Activated gamma-delta T cell treated with Interleukin-2 at 50 U/mL for 16 hours (primary cell): ENCODE measurements at regions not wholly inside any gene's neighbourhood (a gene's known extent, or its start where the extent isn't known, plus 50 kb on each side); places are given as distances from the start of the nearest gene placed in this dataset.

Experiments
- DNase-seq: peaks from one replicate; pipeline ENCODE4 v3.0.0-alpha.2; 2020

GRCh38 chr2:120576509-120577474 lies 158.9 kb upstream of the GLI2 start:
- no peak for DNase-seq

DNA sequence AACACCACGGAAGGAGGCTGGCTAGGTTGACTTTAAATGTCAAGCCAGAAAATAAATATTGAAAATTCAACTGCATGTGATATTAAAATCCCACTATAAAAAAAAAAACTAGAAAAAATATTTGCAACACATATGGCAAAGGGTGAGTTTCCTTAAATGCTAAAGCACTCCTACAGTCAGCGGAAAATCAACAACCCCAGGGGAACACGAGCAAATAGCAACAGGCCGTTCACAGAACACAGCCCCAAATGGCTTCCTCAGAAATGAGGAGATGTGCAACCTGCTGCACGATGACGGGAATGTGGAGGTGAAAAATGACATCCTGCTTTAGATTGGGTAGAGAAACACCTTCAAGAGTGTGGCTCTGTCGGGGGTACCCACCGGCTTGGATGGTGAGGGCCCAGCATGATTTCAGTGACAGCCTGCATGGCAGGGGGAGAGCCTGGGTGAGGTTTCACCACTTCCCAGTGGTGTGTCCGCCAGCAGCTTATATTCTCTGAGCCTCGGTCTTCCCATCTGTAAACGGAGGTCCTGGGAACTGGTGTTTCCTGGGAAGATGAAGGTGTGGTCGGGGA lies 157.9 kb upstream of the GLI2 start:
- no peak for DNase-seq

DNA sequence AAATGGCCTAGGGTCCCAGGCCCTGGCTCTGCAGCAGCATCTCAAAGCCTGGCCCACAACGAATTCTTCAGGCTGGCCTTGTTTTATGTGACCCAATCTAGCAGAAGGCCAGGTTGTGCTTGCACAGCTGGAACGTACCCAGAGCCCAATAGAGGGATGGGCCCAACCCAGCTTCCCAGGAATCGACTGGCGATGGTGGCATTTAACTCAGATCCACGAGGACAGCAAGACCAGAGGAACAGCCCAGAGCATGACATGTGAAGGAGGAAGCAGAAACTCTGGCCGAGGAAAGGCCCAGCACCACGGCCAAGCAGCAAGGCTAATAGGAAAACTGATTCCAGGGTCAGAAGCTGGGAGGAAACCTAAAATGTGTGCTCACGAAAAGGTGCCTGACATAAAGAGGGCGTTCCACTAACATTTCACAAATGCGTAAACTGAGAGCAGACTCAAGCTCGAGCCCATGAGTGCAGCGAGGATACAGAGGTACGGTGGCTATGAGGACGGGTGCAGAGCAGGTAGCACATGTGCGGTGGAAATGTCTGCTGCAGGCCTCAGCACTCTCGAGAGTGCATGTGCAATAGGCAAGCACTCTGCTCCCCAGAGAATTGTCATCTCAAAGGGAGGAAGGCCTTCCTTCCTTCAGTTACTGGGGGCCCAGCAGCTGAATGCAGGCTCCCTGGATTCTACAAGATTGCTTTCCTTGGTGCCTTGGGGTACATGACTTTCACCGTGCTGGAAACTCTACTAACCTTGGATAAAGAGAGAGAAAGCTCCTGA lies 156.9 kb upstream of the GLI2 start:
- DNase-seq, result no peak

- DNase-seq, result no peak
These were observed 155.6 kb upstream of the GLI2 start for GRCh38 chr2:120579916-120580685.

DNA sequence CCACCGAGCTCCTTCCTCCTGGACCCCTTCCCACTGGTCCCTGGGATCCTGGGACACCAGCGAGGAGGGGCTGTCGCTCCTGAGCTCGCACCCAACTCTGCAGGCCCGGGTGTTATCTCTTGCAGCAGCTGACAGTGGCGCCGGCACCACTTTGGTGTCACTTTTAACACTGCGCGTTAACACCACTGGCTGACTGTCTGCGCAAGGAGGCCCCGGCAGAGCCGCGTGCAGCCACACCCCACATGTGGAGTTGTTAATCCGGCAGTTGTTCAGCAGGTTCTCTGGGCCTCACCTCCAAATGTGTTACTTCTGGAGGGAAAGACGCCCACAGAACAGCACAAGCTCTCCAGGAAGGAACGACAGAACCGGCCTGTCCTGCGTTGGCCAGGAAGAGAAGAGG lies 155.0 kb upstream of the GLI2 start:
- no peak for DNase-seq

- no peak for DNase-seq
These were observed 152.5 kb upstream of the GLI2 start for GRCh38 chr2:120583121-120583520.

GRCh38 chr2:120583851-120584570 lies 151.7 kb upstream of the GLI2 start:
- DNase-seq, result no peak

- no peak for DNase-seq
These were observed 149.0 kb upstream of the GLI2 start for GRCh38 chr2:120586507-120587278.

DNA sequence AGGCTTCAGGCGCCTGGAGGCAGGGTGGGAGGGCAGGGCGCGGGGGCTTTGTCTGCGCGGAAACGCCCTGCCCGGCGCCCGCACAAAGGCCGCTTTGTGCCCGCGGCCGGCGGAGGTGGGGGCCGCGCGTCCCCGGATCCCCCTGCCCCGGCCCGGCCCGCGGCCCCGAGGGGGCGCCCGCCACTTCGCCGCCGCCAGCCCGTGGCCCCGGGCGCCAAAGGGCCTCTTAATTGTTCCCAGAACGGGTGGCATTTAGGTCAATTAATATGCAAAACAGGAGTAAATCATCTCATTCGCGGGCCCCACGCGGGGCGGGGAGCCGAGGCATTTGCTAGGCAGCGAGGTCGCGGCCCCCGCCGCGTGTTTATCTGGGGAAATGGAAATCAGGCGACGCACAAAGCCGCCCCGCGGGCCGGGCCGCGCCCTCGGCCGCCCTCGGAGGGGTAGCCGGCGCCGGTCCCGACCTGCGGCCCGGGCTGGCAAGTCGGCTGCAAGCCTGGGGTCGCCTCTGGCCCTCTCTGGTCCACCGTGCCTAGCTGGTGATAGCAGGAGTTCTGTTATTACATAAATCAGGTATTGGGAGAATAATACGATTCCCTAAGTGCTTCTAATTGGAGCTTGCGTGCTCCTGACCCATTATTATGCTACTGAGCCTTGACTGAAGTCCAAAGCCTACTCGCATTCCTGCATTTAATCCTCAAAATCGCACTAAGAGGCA lies 148.2 kb upstream of the GLI2 start:
- no peak for DNase-seq

DNA sequence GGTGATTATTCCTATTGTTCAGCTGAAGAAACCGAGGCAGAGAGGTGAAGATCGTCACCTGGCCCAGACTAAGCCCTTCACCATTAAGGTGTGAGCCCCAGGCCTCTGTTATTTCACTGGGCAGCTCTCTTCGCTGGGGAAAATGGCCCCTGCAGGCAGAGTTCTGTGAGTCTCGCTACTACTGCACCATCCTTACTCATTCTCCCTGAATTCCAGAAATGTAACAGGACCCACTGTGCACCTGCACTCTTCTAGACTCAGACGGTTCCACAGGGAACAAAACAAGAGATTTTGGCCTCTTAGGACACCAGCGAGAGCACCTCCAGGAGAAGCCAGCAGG lies 147.7 kb upstream of the GLI2 start:
- DNase-seq, result no peak

DNA sequence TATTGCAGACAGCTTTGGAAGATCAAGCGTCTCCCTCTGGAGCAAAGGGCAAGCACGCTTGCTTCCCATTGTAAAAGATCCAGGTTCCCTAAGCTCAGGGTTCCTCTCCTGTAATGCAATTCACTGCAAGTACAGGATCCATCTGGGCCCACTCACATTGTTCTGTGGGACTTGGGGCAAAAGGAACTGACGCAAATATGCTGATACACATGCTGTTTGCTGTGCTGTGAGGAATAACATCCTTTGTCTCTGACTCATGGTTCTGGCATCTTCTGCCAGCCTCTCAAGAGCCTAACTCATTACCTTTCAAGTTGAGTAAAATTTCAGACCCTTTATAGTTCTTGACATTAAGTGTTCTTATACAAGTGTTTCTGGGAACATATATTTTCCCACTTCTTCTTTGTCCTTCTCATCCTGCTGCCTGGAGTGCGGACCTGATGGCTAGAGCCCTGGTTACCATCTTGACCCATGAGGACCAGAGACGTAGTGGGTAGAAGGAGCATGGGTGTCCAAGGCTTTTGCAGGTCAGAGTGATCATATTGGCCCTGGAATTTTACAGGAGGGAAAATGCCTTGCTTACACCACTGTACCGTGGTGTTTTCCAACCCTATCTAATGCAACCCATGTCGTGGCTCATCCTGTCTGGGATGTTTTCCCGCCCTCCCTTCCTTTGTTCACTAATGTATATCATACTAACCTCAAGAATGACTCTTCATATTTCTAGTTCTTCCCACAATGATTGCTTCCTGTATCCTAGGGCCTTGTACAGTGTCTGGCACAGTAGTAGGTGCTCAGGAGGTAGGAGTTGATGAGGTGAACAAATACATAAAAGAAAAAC lies 145.7 kb upstream of the GLI2 start:
- DNase-seq, result no peak

- DNase-seq, result no peak
These were observed 144.8 kb upstream of the GLI2 start for GRCh38 chr2:120590841-120591240.

DNA sequence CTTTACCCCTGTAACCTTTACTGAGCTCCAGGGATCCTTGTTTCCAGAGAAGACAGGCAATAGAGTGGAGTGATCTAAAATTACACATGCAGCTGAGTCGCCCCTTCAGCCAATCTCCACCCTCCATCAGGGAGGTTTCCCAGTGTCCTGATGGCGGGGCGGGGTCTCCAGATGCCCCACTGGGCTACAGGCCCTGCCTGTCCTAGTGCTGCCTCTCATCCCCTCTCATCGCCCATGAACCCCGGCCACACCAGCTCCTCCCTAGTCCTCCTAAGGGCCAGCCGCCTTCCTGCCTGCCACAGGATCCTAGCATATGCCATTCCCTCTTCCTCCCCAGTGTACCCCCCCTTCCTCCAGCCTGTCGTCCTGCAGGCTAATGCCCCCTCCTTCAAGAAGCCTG lies 144.1 kb upstream of the GLI2 start:
- no peak for DNase-seq

DNA sequence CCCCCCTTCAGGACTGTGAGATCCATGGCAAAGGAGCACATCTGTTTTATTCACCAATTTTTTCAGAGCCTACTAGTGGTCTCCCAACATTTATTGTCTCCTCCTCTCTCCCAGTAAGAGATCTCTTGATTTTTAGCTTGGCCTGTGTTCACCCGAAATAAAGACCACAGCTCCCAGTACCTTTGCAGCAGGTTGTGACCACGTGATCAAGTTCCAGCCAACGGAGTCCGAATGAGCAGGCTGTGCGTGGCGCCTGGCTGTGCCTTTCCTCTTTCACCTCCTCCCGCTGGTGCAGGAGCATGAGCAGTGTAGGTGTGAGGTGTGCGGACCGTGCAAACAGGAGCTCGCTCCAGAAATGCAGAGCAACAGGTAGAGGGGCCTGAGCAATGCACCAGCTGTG lies 143.6 kb upstream of the GLI2 start:
- DNase-seq, result no peak

DNA sequence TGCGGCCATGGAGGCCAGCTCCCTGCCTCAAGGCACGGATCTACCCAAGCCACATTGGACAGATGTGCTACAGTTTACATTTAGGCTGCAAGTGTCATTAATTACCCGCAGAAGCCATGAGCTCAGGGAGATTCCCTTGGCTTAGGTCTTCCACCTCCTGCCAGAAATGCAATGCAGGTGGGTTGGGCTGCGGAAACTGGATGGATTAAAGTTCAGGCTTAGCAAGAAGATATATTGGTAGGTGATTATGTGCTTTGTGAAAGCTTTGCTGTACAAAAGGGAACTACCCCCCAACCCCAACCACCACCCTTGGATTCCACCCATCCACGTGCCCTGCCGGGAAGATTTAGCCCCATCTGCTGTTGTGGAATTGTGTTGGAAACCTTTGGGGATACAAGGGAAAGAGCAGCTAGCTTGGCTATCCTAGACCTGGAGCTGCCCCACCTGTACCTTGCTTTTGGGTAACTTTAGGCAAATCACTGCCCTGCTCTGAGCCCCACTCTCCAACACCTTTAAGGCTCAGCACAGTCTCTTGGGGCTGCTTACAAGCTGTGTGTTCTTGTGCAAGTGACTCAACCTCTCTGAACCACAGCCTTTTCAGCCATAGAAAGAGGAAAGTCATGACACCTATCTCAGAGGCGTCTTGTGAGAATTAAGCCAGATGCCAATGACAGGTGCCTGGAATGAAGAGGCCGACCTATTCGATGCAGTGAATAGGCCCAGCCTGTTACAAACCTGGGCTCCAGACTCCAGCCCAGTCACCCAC lies 141.6 kb upstream of the GLI2 start:
- no peak for DNase-seq

DNA sequence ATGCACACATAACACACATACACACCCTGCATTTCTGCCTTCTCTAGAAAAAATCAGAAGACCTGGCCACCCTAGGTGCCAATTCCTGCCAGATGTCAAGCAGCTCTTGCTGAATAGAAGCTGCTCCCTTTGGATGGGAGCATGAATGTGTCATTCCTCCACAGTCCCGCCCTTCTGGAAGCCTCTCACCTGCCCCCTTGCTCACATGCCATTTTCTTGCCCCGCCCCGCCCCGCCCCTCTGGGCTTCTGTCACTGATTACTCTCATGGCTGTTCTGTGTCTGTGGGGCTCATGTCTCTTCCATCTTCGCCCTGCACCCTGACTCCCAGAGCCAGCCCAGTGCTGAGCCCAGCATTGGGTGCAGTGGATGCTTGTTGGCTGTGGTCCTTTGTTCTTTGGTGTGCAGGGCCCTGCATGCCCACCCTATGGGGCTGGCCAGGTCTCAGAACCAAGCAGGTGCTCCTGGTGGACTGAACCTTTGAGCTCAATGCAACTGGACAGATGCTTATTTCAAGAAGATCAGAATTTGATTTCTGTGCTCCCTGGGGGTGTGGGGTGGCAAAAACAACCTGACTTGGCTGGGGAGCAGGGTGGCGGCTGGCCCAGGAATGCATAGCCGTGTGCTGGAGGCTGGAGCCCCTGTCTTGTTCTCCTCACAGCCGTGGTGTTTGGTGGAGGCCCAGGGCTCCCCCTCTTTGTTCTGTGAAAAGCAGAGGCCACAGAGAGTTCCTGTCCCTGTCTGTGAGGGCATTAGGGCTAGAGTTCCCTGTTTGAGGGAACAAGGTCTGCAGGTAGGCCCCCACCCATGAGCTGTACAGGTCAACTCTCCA lies 140.6 kb upstream of the GLI2 start:
- no peak for DNase-seq

DNA sequence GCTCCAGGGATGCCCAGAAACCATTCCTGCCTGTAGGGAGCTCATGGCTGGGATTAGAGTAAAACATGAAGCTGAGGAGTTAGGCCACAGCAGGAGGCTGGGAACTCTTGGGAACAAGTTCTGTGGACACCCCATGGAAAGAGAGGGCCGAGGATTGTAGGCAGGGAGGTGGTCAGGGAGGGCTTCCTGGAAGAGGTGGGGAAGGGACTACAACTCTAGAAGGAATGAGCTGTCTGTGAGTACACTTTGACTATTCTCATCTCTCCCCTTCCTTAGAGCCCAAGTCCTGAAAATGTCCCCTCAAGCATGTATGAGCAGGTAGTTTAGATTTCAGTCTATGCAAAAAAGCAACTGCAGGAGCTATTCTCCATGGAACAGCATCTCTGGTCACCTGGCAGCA lies 139.9 kb upstream of the GLI2 start:
- no peak for DNase-seq

GRCh38 chr2:120596191-120596811 lies 139.4 kb upstream of the GLI2 start:
- DNase-seq, result no peak
